ENCODE measurements at regions not wholly inside any gene's neighbourhood (a gene's known extent, or its start where the extent isn't known, plus 50 kb on each side); places are given as distances from the start of the nearest gene placed in this dataset.

- Histone ChIP-seq H3K9ac (ENCODE audit: control insufficient read depth, extremely low read depth, insufficient read depth, low read length) (no peak overlapping the region), H3K9me1 (ENCODE audit: control insufficient read depth, extremely low read depth, insufficient read depth, low read length) (no peaks in the 10 kb centered on the region), H4K20me1 (ENCODE audit: control insufficient read depth, extremely low read depth, insufficient read depth, low read length) (no peaks in the 10 kb centered on the region), H3K27me3 (ENCODE audit: control insufficient read depth, extremely low read depth, insufficient read depth, low read length) (no peaks in the 10 kb centered on the region), H3K36me3 (ENCODE audit: control insufficient read depth in 2 of 2, extremely low read depth in 1 of 2, insufficient read depth in 2 of 2, low read length in 2 of 2) (no peaks in the 10 kb centered on the region), H3K9me3 (ENCODE audit: control insufficient read depth, low read depth, low read length) (no peaks in the 10 kb centered on the region), H3K4me1 (ENCODE audit: control insufficient read depth, extremely low read depth, insufficient read depth, low read length) (no peaks in the 10 kb centered on the region), H3K27ac (ENCODE audit: control insufficient read depth, insufficient read depth, low read length) (no peak overlapping the region), H3K4me3 (ENCODE audit: control insufficient read depth in 2 of 3, extremely low read depth in 1 of 3, insufficient read depth in 2 of 3, low read depth in 1 of 3, low read length in 3 of 3) (no peak overlapping the region), H3K79me2 (ENCODE audit: control insufficient read depth, insufficient read depth, low read length) (no peaks in the 10 kb centered on the region), H2AFZ (ENCODE audit: control insufficient read depth, low read length) (no peak overlapping the region), H3K4me2 (ENCODE audit: control insufficient read depth, extremely low read depth, insufficient read depth, low read depth, low read length) (no peak overlapping the region)
- dilution Hi-C loops (cut with MboI; ENCODE audit: extremely low pct_ligation_motif_present, low sequenced_read_pairs) = no loop called here
- FAIRE-seq (no peak), DNase-seq (ENCODE audit: low read depth, low spot score) (no peak)
- TF ChIP-seq CTCF (optimal IDR thresholded peaks at IDR 0.05 in 1 of 3, IDR thresholded peaks at IDR 0.05 in 1 of 3, conservative IDR thresholded peaks at IDR 0.05 in 1 of 3; ENCODE audit: extremely low read depth in 1 of 3, insufficient read depth in 2 of 3, low read length in 3 of 3) (no peak), EZH2 (IDR thresholded peaks at IDR 0.05; ENCODE audit: low read length) (no peak)
Observed at GRCh38 chr12:14191612-14192011, 173.9 kb upstream of the ATF7IP start.

- Histone ChIP-seq H3K27me3 (ENCODE audit: control insufficient read depth, extremely low read depth, insufficient read depth, low read length) (no peaks in the 10 kb centered on the region), H3K4me3 (ENCODE audit: control insufficient read depth in 2 of 3, extremely low read depth in 1 of 3, insufficient read depth in 2 of 3, low read depth in 1 of 3, low read length in 3 of 3) (no peak overlapping the region), H3K9ac (ENCODE audit: control insufficient read depth, extremely low read depth, insufficient read depth, low read length) (no peak overlapping the region), H3K4me1 (ENCODE audit: control insufficient read depth, extremely low read depth, insufficient read depth, low read length) (no peaks in the 10 kb centered on the region), H3K9me1 (ENCODE audit: control insufficient read depth, extremely low read depth, insufficient read depth, low read length) (no peaks in the 10 kb centered on the region), H3K9me3 (ENCODE audit: control insufficient read depth, low read depth, low read length) (no peaks in the 10 kb centered on the region), H3K79me2 (ENCODE audit: control insufficient read depth, insufficient read depth, low read length) (no peaks in the 10 kb centered on the region), H4K20me1 (ENCODE audit: control insufficient read depth, extremely low read depth, insufficient read depth, low read length) (no peaks in the 10 kb centered on the region), H3K36me3 (ENCODE audit: control insufficient read depth in 2 of 2, extremely low read depth in 1 of 2, insufficient read depth in 2 of 2, low read length in 2 of 2) (no peaks in the 10 kb centered on the region), H3K4me2 (ENCODE audit: control insufficient read depth, extremely low read depth, insufficient read depth, low read depth, low read length) (no peak overlapping the region), H2AFZ (ENCODE audit: control insufficient read depth, low read length) (no peak overlapping the region), H3K27ac (ENCODE audit: control insufficient read depth, insufficient read depth, low read length) (no peak overlapping the region)
- no peak for TF ChIP-seq EZH2 (IDR thresholded peaks at IDR 0.05; ENCODE audit: low read length)
- no peak for TF ChIP-seq CTCF (optimal IDR thresholded peaks at IDR 0.05 in 1 of 3, IDR thresholded peaks at IDR 0.05 in 1 of 3, conservative IDR thresholded peaks at IDR 0.05 in 1 of 3; ENCODE audit: extremely low read depth in 1 of 3, insufficient read depth in 2 of 3, low read length in 3 of 3)
- FAIRE-seq (no peak), DNase-seq (ENCODE audit: low read depth, low spot score) (no peak)
- dilution Hi-C loops (cut with MboI; ENCODE audit: extremely low pct_ligation_motif_present, low sequenced_read_pairs) = no loop called here
Observed at GRCh38 chr12:14193639-14194038, 171.8 kb upstream of the ATF7IP start.
